Stomach (tissue), 4 donors: ENCODE measurements at regions not wholly inside any gene's neighbourhood (a gene's known extent, or its start where the extent isn't known, plus 50 kb on each side); places are given as distances from the start of the nearest gene placed in this dataset.

Source experiments
- CTCF ChIP-seq, 7 experiments: fragments of 450-650 bp in 4 of 7; fragments of 200-600 bp in 3 of 7; sonication (generic) in 3 of 7; IDR thresholded peaks; one replicate each; pipeline ENCODE4 v1.5.1; 2016 to 2019; ENCODE audit warnings: antibody characterized with exemption in 7 of 7, control low read depth in 2 of 7, mild to moderate bottlenecking in 1 of 7
- POLR2A ChIP-seq, 4 donors: fragments of 450-650 bp; IDR thresholded peaks; one replicate each; pipeline ENCODE4 v1.6.1; 2016; ENCODE audit warnings: antibody characterized with exemption in 4 of 4, control low read depth in 2 of 4, mild to moderate bottlenecking in 1 of 4, moderate library complexity in 1 of 4
- POLR2AphosphoS5 ChIP-seq, 3 donors: sonication (generic); formaldehyde crosslinking; IDR thresholded peaks; one replicate each; pipeline ENCODE4 v1.6.1; 2016; ENCODE audit warnings: antibody characterized with exemption in 3 of 3

GRCh38 chr2:157093666-157094065, 163.8 kb upstream of the GALNT5 start:
- TF ChIP-seq CTCF (IDR thresholded peaks at IDR 0.05), result no peak
- no peak for TF ChIP-seq POLR2A (IDR thresholded peaks at IDR 0.05)
- TF ChIP-seq POLR2AphosphoS5 (IDR thresholded peaks at IDR 0.05), result no peak
